ENCODE measurements at regions not wholly inside any gene's neighbourhood (a gene's known extent, or its start where the extent isn't known, plus 50 kb on each side); places are given as distances from the start of the nearest gene placed in this dataset.

DNA sequence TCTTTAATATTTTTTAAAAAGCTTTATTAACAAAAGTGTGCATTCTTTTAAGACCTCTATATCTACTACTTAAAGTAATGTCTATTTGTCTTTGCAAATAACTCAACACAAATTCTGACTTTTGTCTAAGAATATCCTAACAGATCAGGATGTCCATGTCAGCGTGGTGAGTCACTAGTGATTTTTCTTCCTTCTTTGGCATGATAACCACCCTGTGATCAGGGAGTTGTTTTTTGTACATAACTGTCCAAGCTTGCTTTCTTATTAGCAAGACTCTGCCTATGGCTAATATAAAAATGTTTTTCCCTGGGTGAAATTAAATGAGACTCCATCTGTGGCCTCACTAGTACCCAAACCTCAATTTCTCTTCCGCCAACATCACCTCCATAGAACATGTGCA is 688.9 kb upstream of the ADGRL2 start:
- no peak overlapping the region for H3K27ac Mint-ChIP-seq (ENCODE audit: unreplicated experiment)
- H3K36me3 Mint-ChIP-seq (ENCODE audit: unreplicated experiment): no peaks in the 10 kb centered on the region
- TF ChIP-seq, protein P1, sequence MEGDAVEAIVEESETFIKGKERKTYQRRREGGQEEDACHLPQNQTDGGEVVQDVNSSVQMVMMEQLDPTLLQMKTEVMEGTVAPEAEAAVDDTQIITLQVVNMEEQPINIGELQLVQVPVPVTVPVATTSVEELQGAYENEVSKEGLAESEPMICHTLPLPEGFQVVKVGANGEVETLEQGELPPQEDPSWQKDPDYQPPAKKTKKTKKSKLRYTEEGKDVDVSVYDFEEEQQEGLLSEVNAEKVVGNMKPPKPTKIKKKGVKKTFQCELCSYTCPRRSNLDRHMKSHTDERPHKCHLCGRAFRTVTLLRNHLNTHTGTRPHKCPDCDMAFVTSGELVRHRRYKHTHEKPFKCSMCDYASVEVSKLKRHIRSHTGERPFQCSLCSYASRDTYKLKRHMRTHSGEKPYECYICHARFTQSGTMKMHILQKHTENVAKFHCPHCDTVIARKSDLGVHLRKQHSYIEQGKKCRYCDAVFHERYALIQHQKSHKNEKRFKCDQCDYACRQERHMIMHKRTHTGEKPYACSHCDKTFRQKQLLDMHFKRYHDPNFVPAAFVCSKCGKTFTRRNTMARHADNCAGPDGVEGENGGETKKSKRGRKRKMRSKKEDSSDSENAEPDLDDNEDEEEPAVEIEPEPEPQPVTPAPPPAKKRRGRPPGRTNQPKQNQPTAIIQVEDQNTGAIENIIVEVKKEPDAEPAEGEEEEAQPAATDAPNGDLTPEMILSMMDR (IDR thresholded peaks at IDR 0.05): no peak
- H3K9me3 Mint-ChIP-seq (ENCODE audit: unreplicated experiment): peaks cover 13% of the 10 kb centered on the region
- DNase-seq (ENCODE audit: extremely low spot score, unreplicated experiment): no peak
- no peak overlapping the region for H3K4me3 Mint-ChIP-seq (ENCODE audit: unreplicated experiment)
- peaks cover 12% of the 10 kb centered on the region for H3K4me1 Mint-ChIP-seq (ENCODE audit: unreplicated experiment)
- no peaks in the 10 kb centered on the region for H3K27me3 Mint-ChIP-seq (ENCODE audit: unreplicated experiment)

- TF ChIP-seq, protein P1 (IDR thresholded peaks at IDR 0.05): no peak
- Mint-ChIP-seq H3K4me1 (ENCODE audit: unreplicated experiment) (peaks cover 12% of the 10 kb centered on the region), H3K27ac (ENCODE audit: unreplicated experiment) (no peak overlapping the region), H3K4me3 (ENCODE audit: unreplicated experiment) (no peak overlapping the region), H3K9me3 (ENCODE audit: unreplicated experiment) (peaks cover 15% of the 10 kb centered on the region), H3K36me3 (ENCODE audit: unreplicated experiment) (no peaks in the 10 kb centered on the region), H3K27me3 (ENCODE audit: unreplicated experiment) (no peaks in the 10 kb centered on the region)
- DNase-seq (ENCODE audit: extremely low spot score, unreplicated experiment): no peak
Measured at GRCh38 chr1:81109038-81109437, 691.7 kb upstream of the ADGRL2 start.

- Mint-ChIP-seq H3K4me3 (ENCODE audit: unreplicated experiment) (no peak overlapping the region), H3K4me1 (ENCODE audit: unreplicated experiment) (no peaks in the 10 kb centered on the region), H3K9me3 (ENCODE audit: unreplicated experiment) (peaks cover 6% of the 10 kb centered on the region), H3K36me3 (ENCODE audit: unreplicated experiment) (no peaks in the 10 kb centered on the region), H3K27ac (ENCODE audit: unreplicated experiment) (no peak overlapping the region), H3K27me3 (ENCODE audit: unreplicated experiment) (no peaks in the 10 kb centered on the region)
- TF ChIP-seq, protein P1 (IDR thresholded peaks at IDR 0.05): no peak
- DNase-seq (ENCODE audit: extremely low spot score, unreplicated experiment): no peak
Measured at GRCh38 chr1:81097860-81098259, 702.9 kb upstream of the ADGRL2 start.

GRCh38 chr1:81073580-81073979 is 727.2 kb upstream of the ADGRL2 start:
- H3K27me3 Mint-ChIP-seq (ENCODE audit: unreplicated experiment): no peaks in the 10 kb centered on the region
- H3K27ac Mint-ChIP-seq (ENCODE audit: unreplicated experiment): no peak overlapping the region
- DNase-seq (ENCODE audit: extremely low spot score, unreplicated experiment): no peak
- H3K4me1 Mint-ChIP-seq (ENCODE audit: unreplicated experiment): peaks cover 9% of the 10 kb centered on the region
- TF ChIP-seq, protein P1 (IDR thresholded peaks at IDR 0.05): no peak
- H3K4me3 Mint-ChIP-seq (ENCODE audit: unreplicated experiment): no peak overlapping the region
- H3K36me3 Mint-ChIP-seq (ENCODE audit: unreplicated experiment): no peaks in the 10 kb centered on the region
- no peaks in the 10 kb centered on the region for H3K9me3 Mint-ChIP-seq (ENCODE audit: unreplicated experiment)

DNA sequence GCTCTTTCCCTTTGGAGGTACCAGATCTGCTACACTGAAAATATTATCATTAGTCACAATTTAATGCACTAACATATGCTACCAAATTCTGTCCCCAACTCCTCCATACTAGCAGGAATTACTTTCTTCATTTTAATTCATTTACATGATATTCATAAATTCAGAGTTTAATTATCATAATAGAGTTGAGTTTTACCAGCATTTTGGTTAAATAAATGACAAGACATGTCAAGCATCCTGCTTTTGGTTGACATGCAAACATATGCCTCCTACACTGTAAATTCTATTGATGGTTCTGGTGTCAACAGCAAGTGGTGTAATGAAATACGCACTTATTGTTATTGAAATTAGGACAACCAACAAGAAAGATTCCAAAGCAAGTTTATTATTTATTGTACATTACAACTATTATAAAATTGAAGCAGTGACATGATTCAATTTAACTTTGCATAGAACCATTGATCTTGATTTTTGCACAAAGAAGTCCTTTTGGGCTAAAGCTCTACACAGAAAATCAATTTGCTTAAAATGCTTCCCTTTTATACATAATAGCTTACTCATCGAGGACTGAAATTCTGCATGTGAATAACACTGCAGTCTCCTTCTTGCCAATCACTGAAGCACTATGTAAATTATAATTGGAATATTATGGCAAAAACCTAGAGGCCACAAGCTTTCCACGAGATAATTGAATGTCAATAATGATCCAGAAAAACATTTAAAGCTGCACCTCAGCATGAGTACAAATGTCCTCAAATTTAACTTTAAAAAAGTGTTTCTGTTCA is 728.6 kb upstream of the ADGRL2 start:
- TF ChIP-seq, protein P1 (IDR thresholded peaks at IDR 0.05): no peak
- Mint-ChIP-seq H3K27ac (ENCODE audit: unreplicated experiment) (no peak overlapping the region), H3K27me3 (ENCODE audit: unreplicated experiment) (no peaks in the 10 kb centered on the region), H3K9me3 (ENCODE audit: unreplicated experiment) (no peaks in the 10 kb centered on the region), H3K4me1 (ENCODE audit: unreplicated experiment) (peaks cover 9% of the 10 kb centered on the region), H3K36me3 (ENCODE audit: unreplicated experiment) (no peaks in the 10 kb centered on the region), H3K4me3 (ENCODE audit: unreplicated experiment) (no peak overlapping the region)
- DNase-seq (ENCODE audit: extremely low spot score, unreplicated experiment): no peak
